ENCODE measurements at regions not wholly inside any gene's neighbourhood (a gene's known extent, or its start where the extent isn't known, plus 50 kb on each side); places are given as distances from the start of the nearest gene placed in this dataset.

- DNase-seq (ENCODE audit: low read depth, low spot score): no peak
Observed at GRCh38 chr4:165718660-165719059, 154.4 kb upstream of the TLL1 start.

GRCh38 chr4:165720411-165721082 lies 152.5 kb upstream of the TLL1 start:
- DNase-seq (ENCODE audit: low read depth, low spot score): no peak

- DNase-seq (ENCODE audit: low read depth, low spot score): no peak
Observed at GRCh38 chr4:165721815-165722214, 151.2 kb upstream of the TLL1 start.

GRCh38 chr4:165723051-165723795 lies 149.8 kb upstream of the TLL1 start:
- DNase-seq (ENCODE audit: low read depth, low spot score): no peak

GRCh38 chr4:165724786-165725185 lies 148.3 kb upstream of the TLL1 start:
- DNase-seq (ENCODE audit: low read depth, low spot score): no peak

- DNase-seq (ENCODE audit: low read depth, low spot score): no peak
Observed at GRCh38 chr4:165725352-165725751, 147.7 kb upstream of the TLL1 start.

DNA sequence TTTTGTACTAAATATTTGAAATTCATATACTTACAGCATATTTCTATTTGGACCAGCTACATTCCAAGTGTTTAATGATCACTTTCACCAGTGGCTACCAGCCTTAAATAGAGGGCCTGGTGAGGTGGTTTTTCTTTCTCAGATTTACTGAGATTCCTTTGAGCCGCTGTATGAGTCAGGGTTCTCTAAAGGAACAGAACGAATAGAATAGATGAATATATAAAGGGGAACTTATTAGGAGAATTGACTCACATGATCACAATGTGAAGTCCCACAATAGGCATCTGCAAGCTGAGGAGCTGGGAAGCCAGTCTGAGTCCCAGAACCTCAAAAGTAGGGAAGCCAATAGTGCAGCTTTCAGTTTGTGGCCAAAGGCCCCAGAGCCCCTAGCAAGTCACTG lies 146.2 kb upstream of the TLL1 start:
- no peak for DNase-seq (ENCODE audit: low read depth, low spot score)

- no peak for DNase-seq (ENCODE audit: low read depth, low spot score)
Observed at GRCh38 chr4:165737309-165737972, 135.6 kb upstream of the TLL1 start.

- DNase-seq (ENCODE audit: low read depth, low spot score): no peak
Observed at GRCh38 chr4:165738571-165738970, 134.5 kb upstream of the TLL1 start.

GRCh38 chr4:165740911-165741310 lies 132.1 kb upstream of the TLL1 start:
- DNase-seq (ENCODE audit: low read depth, low spot score): no peak

- DNase-seq (ENCODE audit: low read depth, low spot score): no peak
Observed at GRCh38 chr4:165743422-165743821, 129.6 kb upstream of the TLL1 start.

DNA sequence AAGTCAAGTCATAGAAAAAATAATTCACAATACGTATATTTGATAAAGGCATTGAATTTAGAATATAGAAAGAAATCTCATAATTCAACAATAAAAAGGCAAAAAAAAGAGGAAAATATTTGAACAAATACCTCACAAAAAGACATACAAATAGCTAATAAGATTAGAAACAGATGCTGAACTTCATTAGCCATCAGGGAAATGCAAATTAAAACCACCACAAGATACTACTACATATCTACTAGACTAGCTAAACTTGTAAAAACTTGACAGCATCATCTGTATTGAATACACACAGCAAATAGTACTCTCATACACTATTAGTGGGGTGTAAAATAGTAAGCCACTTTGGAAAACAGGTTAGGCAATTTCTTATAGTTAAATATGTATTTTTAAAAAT lies 128.7 kb upstream of the TLL1 start:
- no peak for DNase-seq (ENCODE audit: low read depth, low spot score)

DNA sequence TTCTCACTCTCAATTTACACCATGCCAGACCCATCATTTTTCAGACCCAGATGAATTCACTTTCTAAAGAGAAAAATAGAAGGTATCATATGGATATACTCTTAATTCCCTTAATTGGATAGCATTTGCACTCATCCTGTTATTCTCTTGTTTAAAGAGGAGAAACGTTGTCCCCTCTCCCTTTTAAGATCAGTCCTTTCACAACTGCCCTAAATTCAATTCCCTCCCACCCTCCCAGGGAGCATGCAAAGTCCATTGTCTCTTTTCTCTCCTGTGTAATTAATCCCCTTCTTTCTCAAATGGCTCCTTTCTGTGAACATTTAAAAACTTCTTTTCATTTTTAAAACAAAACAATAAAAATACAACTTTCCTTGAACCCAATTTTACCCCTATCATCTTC lies 124.7 kb upstream of the TLL1 start:
- no peak for DNase-seq (ENCODE audit: low read depth, low spot score)

DNA sequence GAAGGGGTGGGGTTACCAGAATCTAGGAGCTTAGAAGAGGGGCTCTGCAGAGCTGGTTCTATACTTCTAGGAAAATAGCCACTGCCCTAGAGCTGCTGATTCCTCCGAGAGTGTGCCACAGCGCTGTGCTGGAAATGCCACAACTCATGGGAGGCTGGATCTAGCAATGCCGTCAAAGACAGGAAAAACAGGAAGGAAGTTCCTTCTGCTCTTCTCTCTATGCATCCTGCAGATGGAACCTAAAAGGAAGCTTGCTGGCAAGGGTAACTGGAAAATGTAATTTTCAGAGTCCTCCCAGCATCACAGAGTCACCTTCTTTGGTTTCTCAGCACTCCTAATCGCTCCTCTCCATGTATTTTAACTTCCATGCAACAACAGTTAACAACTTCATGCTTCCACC lies 121.2 kb upstream of the TLL1 start:
- DNase-seq (ENCODE audit: low read depth, low spot score): no peak

DNA sequence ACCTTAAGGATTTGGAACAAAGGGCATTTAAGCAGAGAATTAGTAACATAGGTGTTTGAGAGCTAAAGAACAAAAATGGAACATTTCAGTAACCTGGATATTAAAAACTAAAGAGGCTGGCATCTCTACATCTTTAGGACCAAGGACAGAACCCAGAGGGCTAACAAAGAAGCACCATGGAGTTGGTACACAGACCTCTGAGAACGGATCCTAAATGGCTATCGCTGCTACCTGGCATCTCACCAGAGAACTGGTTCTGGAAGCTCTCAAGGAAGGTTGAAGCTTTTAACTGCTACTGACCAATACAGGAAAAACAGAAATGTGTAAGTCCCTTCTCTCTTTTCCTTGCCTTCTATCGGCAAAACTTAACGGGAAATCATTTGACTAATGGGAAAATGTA lies 118.4 kb upstream of the TLL1 start:
- no peak for DNase-seq (ENCODE audit: low read depth, low spot score)

DNA sequence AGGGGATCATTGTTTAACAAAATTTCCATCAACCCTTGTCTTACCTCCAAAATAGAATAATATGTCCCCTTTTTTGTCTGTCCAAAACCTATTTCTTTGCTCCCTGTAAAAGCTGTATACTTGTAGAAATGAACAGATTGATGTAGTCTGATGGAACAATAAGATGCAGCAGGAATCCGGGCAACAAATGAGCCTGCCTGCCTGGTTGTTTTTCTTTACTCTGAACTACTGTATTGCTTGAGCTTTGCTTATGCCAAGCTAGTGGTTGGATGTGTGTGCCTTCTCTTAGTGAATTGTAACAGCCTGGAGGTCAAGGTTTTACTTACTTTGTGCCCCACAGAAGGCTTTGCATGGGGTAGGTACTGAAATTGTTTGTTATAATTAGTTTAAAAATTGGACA lies 116.2 kb upstream of the TLL1 start:
- no peak for DNase-seq (ENCODE audit: low read depth, low spot score)

DNA sequence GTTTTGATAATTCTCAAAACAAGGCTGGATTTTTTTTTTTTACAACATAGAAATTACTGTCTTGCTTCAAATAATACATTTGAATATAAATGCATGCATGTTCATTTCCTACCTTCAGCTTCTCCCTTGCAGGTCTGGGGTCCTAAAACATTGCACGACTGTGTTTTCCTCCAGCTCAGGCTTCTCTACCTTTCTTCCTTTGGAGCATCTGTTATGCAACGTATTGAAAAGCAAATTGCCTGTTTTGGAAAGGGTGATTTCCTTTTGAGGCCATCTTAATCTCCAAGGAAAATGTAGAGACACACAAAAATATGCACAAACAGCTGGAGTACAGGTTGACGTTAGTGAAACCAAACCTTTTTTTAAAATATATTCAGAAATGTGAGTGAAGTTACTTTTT lies 115.6 kb upstream of the TLL1 start:
- DNase-seq (ENCODE audit: low read depth, low spot score): no peak

DNA sequence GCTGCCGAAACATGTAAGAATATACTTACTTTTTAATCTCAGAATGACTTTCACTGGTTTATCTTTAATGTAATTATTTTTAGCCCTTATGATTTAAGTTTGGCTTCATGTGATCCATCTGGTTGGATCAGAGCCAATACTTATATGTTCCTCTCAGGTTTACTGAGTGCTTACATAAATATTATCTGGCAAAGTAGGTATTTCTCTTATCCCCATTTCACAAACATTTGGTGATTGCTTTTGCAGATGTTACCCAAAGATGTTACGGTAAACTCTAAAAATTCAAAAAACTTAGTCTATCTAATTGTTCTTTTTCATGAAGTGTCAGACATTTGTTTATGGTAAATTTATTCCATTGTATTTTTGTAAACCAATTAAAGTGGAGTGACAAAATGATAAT lies 115.0 kb upstream of the TLL1 start:
- DNase-seq (ENCODE audit: low read depth, low spot score): no peak

GRCh38 chr4:165760182-165760581 lies 112.9 kb upstream of the TLL1 start:
- no peak for DNase-seq (ENCODE audit: low read depth, low spot score)

GRCh38 chr4:165761963-165762362 lies 111.1 kb upstream of the TLL1 start:
- DNase-seq (ENCODE audit: low read depth, low spot score): no peak

DNA sequence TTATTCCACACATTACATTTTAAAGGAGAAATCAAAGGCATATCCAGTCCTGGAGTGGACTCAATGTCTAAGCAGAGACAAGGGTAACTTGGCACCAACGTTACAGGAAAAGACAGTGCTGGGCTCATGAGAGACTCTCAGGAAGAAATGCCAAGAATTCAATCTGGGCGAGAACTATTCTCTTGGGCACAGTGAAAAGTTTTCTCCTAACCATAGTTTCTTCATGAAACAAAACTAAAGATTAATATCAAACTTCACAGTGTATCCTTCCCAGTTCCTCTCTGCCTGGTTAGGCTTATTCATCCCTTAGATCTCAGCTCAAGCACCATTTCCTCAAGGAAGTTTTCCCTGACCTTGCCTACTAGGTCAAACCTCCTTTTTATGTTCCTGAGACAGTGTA lies 109.4 kb upstream of the TLL1 start:
- no peak for DNase-seq (ENCODE audit: low read depth, low spot score)

- DNase-seq (ENCODE audit: low read depth, low spot score): no peak
Observed at GRCh38 chr4:165765053-165765452, 108.0 kb upstream of the TLL1 start.

GRCh38 chr4:165766018-165766417 lies 107.0 kb upstream of the TLL1 start:
- DNase-seq (ENCODE audit: low read depth, low spot score): no peak
